Kidney epithelial cell (primary cell): ENCODE measurements at regions not wholly inside any gene's neighbourhood (a gene's known extent, or its start where the extent isn't known, plus 50 kb on each side); places are given as distances from the start of the nearest gene placed in this dataset.

Experiments used
- DNase-seq: peaks from one replicate; pipeline ENCODE4 v3.0.0-alpha.2; 2010; ENCODE audit warnings: low read depth
- H3K27me3 ChIP-seq: 2 replicates; pipeline ENCODE4 v1.6.0; 2011; ENCODE audit warnings: low read length; ENCODE audit not compliant: control insufficient read depth, insufficient read depth
- H3K36me3 ChIP-seq: 2 replicates; pipeline ENCODE4 v1.5.1; 2011; ENCODE audit warnings: low read length; ENCODE audit not compliant: control insufficient read depth, insufficient read depth
- H3K4me3 ChIP-seq: 2 replicates; pipeline ENCODE4 v1.5.1; 2011; ENCODE audit warnings: low read depth, mild to moderate bottlenecking, control low read depth, low read length
- TF ChIP-seq, protein P1 (sequence below): IDR thresholded peaks from 2 replicates; pipeline ENCODE4 v1.5.1; 2011; ENCODE audit warnings: mild to moderate bottlenecking, moderate library complexity, low read length, control low read depth, inconsistent platforms; ENCODE audit not compliant: insufficient read depth, poor library complexity, severe bottlenecking

DNA sequence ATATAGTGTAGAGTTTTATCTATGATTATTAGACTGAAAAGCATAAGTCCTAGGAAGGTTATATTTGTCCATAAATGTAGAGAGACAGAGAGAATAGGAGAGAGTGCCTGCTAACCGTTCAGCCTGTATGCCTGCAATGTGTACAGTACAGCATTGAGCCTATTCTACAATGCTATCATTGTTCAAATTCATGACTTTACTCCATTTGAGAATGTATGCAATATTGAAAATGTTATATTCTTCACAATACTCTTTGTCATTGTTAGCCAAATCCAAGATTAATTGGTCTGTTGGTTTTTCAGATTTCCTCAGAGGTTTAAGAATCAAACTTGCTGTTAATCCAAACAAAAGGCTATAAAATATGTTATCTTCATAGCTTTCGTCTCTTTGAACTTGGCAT is 585.2 kb upstream of the B3GALT2 start:
- H3K36me3 ChIP-seq = no peaks in the 10 kb centered on the region
- TF ChIP-seq, protein P1, sequence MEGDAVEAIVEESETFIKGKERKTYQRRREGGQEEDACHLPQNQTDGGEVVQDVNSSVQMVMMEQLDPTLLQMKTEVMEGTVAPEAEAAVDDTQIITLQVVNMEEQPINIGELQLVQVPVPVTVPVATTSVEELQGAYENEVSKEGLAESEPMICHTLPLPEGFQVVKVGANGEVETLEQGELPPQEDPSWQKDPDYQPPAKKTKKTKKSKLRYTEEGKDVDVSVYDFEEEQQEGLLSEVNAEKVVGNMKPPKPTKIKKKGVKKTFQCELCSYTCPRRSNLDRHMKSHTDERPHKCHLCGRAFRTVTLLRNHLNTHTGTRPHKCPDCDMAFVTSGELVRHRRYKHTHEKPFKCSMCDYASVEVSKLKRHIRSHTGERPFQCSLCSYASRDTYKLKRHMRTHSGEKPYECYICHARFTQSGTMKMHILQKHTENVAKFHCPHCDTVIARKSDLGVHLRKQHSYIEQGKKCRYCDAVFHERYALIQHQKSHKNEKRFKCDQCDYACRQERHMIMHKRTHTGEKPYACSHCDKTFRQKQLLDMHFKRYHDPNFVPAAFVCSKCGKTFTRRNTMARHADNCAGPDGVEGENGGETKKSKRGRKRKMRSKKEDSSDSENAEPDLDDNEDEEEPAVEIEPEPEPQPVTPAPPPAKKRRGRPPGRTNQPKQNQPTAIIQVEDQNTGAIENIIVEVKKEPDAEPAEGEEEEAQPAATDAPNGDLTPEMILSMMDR = no peak
- no peak for DNase-seq
- no peak overlapping the region for H3K4me3 ChIP-seq
- no peaks in the 10 kb centered on the region for H3K27me3 ChIP-seq

DNA sequence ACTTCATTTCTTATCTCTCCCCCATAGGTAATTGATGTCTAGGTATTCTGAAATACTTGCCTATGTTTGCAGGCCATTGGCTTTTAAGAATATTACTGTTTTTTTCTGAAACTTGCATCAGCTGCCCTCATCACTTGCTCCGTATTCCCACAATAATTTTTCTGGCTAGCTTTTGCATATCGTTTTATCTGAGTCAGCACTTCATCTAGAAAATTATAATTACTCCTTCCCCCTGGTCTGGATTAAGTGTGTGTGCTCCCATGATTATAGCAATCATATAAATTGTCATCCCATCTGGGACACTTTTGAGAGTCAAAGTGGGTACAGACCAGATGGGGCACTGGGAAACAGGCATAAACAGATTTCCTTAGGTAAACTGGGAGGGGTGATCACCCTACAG is 583.2 kb upstream of the B3GALT2 start:
- no peak for DNase-seq
- TF ChIP-seq, protein P1 = no peak
- H3K4me3 ChIP-seq = no peak overlapping the region
- no peaks in the 10 kb centered on the region for H3K36me3 ChIP-seq
- H3K27me3 ChIP-seq = no peaks in the 10 kb centered on the region

DNA sequence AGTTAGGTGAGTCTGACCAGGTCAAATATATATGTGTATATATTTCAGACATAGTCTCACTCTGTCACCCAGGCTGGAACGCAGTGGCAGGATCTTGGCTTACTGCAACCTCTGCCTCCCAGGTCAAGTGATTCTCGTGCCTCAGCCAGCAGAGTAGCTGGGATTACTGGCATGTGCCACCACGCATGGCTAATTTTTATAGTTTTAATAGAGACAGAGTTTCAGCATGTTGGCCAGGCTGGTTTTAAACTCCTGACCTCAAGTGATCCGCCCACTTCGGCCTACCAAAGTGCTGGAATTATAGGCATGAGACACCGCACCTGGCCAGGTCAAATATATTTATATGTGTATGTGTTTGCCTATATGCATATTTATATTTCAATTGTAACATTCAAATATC is 581.5 kb upstream of the B3GALT2 start:
- DNase-seq = no peak
- TF ChIP-seq, protein P1 = no peak
- Histone ChIP-seq H3K4me3 (no peak overlapping the region), H3K27me3 (no peaks in the 10 kb centered on the region), H3K36me3 (no peaks in the 10 kb centered on the region)

DNA sequence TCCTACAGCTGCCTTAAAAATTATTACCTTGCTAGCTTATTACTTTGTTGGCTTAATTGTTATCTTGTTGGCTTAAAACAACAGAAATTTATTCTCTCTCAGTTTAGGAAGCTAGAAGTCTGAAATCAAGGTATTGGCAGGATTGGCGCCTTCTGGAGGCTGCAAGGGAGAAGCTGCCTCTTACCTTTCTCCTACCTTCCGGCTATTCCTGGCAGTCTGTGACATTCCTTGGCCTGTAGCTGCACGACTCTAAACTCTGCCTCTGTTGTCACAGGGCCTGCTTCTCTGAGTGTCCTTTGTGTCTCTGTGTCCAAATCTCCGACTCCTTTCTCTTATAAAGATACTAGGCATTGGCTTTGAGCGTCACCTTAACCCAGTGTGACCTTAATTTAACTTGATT is 579.9 kb upstream of the B3GALT2 start:
- Histone ChIP-seq H3K4me3 (no peak overlapping the region), H3K27me3 (no peaks in the 10 kb centered on the region), H3K36me3 (no peaks in the 10 kb centered on the region)
- no peak for DNase-seq
- TF ChIP-seq, protein P1 = no peak

DNA sequence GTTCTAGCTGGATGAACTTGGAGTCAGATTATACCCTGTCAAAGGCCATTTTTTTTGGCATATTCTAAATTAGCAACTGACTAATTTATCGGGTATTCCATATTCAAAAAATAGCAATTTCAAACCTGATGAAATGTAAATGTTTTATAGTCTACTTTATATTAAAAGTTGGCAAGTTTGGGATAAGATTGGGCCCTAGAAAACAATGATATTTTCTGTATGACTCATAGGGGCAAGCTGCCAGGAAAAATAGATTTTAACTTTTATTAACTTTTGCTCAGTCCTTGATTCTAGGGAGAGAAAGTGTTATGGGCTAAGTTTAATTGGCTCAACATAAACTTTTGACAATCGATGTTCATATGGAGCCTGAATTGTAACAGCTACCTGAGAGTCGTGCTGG is 576.9 kb upstream of the B3GALT2 start:
- DNase-seq = no peak
- Histone ChIP-seq H3K4me3 (no peak overlapping the region), H3K36me3 (no peaks in the 10 kb centered on the region), H3K27me3 (no peaks in the 10 kb centered on the region)
- TF ChIP-seq, protein P1 = no peak

DNA sequence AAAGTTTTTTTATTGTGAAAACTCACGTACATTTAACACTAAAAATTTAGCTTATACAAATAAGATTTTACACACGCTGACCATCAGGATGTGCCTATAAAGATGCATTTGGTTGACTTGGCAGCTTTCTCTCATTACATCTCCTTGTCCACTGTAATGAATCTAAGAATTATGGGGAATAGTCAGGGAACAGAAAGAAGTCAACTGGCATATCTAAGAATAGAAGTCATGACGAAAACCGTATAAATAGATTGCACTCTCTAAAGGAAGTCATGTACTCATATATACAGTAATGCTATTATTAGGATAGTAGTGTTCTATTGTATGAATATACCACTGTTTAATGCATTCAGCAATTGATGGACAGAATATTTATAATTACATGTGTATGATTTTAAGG is 575.8 kb upstream of the B3GALT2 start:
- H3K27me3 ChIP-seq = no peaks in the 10 kb centered on the region
- no peak for DNase-seq
- TF ChIP-seq, protein P1 = no peak
- no peak overlapping the region for H3K4me3 ChIP-seq
- no peaks in the 10 kb centered on the region for H3K36me3 ChIP-seq
